ENCODE measurements at regions not wholly inside any gene's neighbourhood (a gene's known extent, or its start where the extent isn't known, plus 50 kb on each side); places are given as distances from the start of the nearest gene placed in this dataset.

DNA sequence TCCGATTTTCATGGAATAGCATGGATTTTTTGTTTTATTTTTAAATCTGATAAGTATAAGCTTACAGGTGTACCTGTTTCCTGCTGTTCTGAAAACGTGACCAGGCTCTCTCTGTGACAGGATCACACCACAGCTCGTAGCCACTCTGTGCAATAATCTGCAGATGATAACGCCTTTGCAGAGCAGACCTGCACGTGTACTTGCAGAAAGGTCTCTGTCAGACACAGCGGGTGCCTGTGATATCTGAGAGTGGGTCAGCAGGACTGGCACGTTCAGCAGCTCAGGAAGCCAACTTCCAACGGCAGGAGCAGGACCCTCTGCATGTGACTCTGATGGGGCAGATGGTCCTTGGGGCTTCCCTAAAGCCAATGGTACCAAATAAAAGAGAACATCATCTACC, 68.6 kb upstream of the HDDC2 start (continued):
- TF ChIP-seq, protein P1, sequence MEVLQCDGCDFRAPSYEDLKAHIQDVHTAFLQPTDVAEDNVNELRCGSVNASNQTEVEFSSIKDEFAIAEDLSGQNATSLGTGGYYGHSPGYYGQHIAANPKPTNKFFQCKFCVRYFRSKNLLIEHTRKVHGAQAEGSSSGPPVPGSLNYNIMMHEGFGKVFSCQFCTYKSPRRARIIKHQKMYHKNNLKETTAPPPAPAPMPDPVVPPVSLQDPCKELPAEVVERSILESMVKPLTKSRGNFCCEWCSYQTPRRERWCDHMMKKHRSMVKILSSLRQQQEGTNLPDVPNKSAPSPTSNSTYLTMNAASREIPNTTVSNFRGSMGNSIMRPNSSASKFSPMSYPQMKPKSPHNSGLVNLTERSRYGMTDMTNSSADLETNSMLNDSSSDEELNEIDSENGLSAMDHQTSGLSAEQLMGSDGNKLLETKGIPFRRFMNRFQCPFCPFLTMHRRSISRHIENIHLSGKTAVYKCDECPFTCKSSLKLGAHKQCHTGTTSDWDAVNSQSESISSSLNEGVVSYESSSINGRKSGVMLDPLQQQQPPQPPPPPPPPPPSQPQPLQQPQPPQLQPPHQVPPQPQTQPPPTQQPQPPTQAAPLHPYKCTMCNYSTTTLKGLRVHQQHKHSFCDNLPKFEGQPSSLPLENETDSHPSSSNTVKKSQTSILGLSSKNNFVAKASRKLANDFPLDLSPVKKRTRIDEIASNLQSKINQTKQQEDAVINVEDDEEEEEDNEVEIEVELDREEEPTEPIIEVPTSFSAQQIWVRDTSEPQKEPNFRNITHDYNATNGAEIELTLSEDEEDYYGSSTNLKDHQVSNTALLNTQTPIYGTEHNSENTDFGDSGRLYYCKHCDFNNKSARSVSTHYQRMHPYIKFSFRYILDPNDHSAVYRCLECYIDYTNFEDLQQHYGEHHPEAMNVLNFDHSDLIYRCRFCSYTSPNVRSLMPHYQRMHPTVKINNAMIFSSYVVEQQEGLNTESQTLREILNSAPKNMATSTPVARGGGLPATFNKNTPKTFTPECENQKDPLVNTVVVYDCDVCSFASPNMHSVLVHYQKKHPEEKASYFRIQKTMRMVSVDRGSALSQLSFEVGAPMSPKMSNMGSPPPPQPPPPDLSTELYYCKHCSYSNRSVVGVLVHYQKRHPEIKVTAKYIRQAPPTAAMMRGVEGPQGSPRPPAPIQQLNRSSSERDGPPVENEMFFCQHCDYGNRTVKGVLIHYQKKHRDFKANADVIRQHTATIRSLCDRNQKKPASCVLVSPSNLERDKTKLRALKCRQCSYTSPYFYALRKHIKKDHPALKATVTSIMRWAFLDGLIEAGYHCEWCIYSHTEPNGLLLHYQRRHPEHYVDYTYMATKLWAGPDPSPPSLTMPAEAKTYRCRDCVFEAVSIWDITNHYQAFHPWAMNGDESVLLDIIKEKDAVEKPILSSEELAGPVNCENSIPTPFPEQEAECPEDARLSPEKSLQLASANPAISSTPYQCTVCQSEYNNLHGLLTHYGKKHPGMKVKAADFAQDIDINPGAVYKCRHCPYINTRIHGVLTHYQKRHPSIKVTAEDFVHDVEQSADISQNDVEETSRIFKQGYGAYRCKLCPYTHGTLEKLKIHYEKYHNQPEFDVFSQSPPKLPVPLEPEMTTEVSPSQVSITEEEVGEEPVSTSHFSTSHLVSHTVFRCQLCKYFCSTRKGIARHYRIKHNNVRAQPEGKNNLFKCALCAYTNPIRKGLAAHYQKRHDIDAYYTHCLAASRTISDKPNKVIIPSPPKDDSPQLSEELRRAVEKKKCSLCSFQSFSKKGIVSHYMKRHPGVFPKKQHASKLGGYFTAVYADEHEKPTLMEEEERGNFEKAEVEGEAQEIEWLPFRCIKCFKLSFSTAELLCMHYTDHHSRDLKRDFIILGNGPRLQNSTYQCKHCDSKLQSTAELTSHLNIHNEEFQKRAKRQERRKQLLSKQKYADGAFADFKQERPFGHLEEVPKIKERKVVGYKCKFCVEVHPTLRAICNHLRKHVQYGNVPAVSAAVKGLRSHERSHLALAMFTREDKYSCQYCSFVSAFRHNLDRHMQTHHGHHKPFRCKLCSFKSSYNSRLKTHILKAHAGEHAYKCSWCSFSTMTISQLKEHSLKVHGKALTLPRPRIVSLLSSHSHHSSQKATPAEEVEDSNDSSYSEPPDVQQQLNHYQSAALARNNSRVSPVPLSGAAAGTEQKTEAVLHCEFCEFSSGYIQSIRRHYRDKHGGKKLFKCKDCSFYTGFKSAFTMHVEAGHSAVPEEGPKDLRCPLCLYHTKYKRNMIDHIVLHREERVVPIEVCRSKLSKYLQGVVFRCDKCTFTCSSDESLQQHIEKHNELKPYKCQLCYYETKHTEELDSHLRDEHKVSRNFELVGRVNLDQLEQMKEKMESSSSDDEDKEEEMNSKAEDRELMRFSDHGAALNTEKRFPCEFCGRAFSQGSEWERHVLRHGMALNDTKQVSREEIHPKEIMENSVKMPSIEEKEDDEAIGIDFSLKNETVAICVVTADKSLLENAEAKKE (CRISPR knock-in tag; IDR thresholded peaks at IDR 0.05) = no peak
- TF ChIP-seq NANOG (IDR thresholded peaks at IDR 0.05; ENCODE audit: borderline replicate concordance) (no peak), ZNF331 (CRISPR knock-in tag; IDR thresholded peaks at IDR 0.05; ENCODE audit: low read depth) (no peak), STAT1 (IDR thresholded peaks at IDR 0.05; ENCODE audit: unreplicated experiment) (no peak), ZNF114 (CRISPR knock-in tag; IDR thresholded peaks at IDR 0.05) (no peak), JUNB (IDR thresholded peaks at IDR 0.05; ENCODE audit: unreplicated experiment) (no peak)
- TF ChIP-seq, protein P2, sequence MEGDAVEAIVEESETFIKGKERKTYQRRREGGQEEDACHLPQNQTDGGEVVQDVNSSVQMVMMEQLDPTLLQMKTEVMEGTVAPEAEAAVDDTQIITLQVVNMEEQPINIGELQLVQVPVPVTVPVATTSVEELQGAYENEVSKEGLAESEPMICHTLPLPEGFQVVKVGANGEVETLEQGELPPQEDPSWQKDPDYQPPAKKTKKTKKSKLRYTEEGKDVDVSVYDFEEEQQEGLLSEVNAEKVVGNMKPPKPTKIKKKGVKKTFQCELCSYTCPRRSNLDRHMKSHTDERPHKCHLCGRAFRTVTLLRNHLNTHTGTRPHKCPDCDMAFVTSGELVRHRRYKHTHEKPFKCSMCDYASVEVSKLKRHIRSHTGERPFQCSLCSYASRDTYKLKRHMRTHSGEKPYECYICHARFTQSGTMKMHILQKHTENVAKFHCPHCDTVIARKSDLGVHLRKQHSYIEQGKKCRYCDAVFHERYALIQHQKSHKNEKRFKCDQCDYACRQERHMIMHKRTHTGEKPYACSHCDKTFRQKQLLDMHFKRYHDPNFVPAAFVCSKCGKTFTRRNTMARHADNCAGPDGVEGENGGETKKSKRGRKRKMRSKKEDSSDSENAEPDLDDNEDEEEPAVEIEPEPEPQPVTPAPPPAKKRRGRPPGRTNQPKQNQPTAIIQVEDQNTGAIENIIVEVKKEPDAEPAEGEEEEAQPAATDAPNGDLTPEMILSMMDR (conservative IDR thresholded peaks at IDR 0.05; ENCODE audit: low read depth in 2 of 2) = no peak
- TF ChIP-seq, protein P3, sequence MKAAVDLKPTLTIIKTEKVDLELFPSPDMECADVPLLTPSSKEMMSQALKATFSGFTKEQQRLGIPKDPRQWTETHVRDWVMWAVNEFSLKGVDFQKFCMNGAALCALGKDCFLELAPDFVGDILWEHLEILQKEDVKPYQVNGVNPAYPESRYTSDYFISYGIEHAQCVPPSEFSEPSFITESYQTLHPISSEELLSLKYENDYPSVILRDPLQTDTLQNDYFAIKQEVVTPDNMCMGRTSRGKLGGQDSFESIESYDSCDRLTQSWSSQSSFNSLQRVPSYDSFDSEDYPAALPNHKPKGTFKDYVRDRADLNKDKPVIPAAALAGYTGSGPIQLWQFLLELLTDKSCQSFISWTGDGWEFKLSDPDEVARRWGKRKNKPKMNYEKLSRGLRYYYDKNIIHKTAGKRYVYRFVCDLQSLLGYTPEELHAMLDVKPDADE (IDR thresholded peaks at IDR 0.05) = no peak

All from GM23338 (cell line).